Breast epithelium (tissue), 4 donors: ENCODE measurements at regions not wholly inside any gene's neighbourhood (a gene's known extent, or its start where the extent isn't known, plus 50 kb on each side); places are given as distances from the start of the nearest gene placed in this dataset.

Source experiments
- DNase-seq, 2 donors: peaks; one replicate each; pipeline ENCODE4 v3.0.0-alpha.2; 2019; ENCODE audit warnings: low spot score in 2 of 2
- H3K27ac ChIP-seq, 2 donors: fragments of 200-600 bp; sonication (generic) in 1 of 2; one replicate each; pipeline ENCODE4 v1.5.1; 2016 to 2019; ENCODE audit warnings: mild to moderate bottlenecking in 1 of 2
- H3K27me3 ChIP-seq, 2 donors: fragments of 200-600 bp; sonication (generic) in 1 of 2; one replicate each; pipeline versions ENCODE4 v1.5.1 to v1.6.0; 2017 to 2019; ENCODE audit warnings: control low read depth in 1 of 2, mild to moderate bottlenecking in 1 of 2
- H3K36me3 ChIP-seq: fragments of 200-600 bp; one replicate; pipeline ENCODE4 v1.5.1; 2019
- H3K4me1 ChIP-seq, 2 donors: fragments of 200-600 bp; sonication (generic); one replicate each; pipeline ENCODE4 v1.5.1; 2016 to 2019; ENCODE audit warnings: control low read depth in 1 of 2
- H3K4me3 ChIP-seq, 3 donors: fragments of 200-600 bp; sonication (generic); 1 replicate in 2 of 3; 2 replicates in 1 of 3; pipeline ENCODE4 v1.5.1; 2016 to 2019; ENCODE audit warnings: mild to moderate bottlenecking in 3 of 3, moderate library complexity in 2 of 3
- H3K9me3 ChIP-seq, 2 donors: fragments of 200-600 bp; sonication (generic) in 1 of 2; one replicate each; pipeline ENCODE4 v1.5.1; 2016 to 2019; ENCODE audit warnings: control low read depth in 1 of 2
- CTCF ChIP-seq, 3 donors: fragments of 450-650 bp; IDR thresholded peaks; one replicate each; pipeline ENCODE4 v1.5.1; 2016 to 2017; ENCODE audit warnings: antibody characterized with exemption in 3 of 3, mild to moderate bottlenecking in 3 of 3, moderate library complexity in 3 of 3
- POLR2A ChIP-seq: fragments of 450-650 bp; IDR thresholded peaks from one replicate; pipeline ENCODE4 v1.6.1; 2016; ENCODE audit warnings: antibody characterized with exemption, mild to moderate bottlenecking, moderate library complexity
- POLR2AphosphoS5 ChIP-seq, 3 donors: sonication (generic); formaldehyde crosslinking; IDR thresholded peaks; one replicate each; pipeline ENCODE4 v1.6.1; 2017; ENCODE audit warnings: antibody characterized with exemption in 3 of 3
- intact Hi-C: fragments of 100-400 bp; cut with DNase I; formaldehyde crosslinking; loops from one replicate; pipeline ENCODE4 v1.15.1; 2023; ENCODE audit warnings: low total_unique reads

- TF ChIP-seq CTCF (IDR thresholded peaks at IDR 0.05) (no peak), POLR2AphosphoS5 (IDR thresholded peaks at IDR 0.05) (no peak), POLR2A (no peak)
- H3K4me1 ChIP-seq = no peaks in the 10 kb centered on the region
- no peak overlapping the region for H3K27ac ChIP-seq
- H3K36me3 ChIP-seq = no peaks in the 10 kb centered on the region
- H3K27me3 ChIP-seq = no peaks in the 10 kb centered on the region
- no peak for DNase-seq
- H3K9me3 ChIP-seq = no peaks in the 10 kb centered on the region
- intact Hi-C loops = no loop called here
- H3K4me3 ChIP-seq = no peak overlapping the region
Observed at GRCh38 chr10:121415063-121415399, 183.2 kb downstream of the FGFR2 start.

DNA sequence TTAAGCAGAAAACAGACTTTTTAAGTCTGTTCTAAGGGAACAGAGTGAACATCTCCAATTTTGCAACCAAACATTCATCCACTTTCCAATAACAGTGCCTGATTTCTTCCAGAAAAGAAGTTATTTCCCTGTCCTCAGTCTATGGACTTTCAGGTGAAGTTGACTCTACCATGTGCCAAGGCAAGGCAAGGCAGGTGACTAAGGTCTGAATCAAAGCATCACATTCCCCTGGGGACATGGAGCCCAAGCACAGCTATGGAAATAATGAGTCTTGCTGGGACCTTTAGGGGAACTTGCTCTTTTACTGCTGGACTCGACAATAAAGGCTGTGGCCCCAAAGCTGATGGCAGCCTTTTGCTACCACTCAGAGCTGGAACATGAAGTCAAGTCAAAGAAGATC is 182.2 kb downstream of the FGFR2 start:
- TF ChIP-seq POLR2AphosphoS5 (IDR thresholded peaks at IDR 0.05) (no peak), CTCF (IDR thresholded peaks at IDR 0.05) (no peak), POLR2A (no peak)
- no peaks in the 10 kb centered on the region for H3K9me3 ChIP-seq
- no peak for DNase-seq
- H3K4me1 ChIP-seq = no peaks in the 10 kb centered on the region
- H3K36me3 ChIP-seq = no peaks in the 10 kb centered on the region
- intact Hi-C loops = no loop called here
- no peaks in the 10 kb centered on the region for H3K27me3 ChIP-seq
- H3K27ac ChIP-seq = no peak overlapping the region
- no peak overlapping the region for H3K4me3 ChIP-seq

- DNase-seq = no peak
- no peaks in the 10 kb centered on the region for H3K27me3 ChIP-seq
- intact Hi-C loops = no loop called here
- TF ChIP-seq CTCF (IDR thresholded peaks at IDR 0.05) (no peak), POLR2AphosphoS5 (IDR thresholded peaks at IDR 0.05) (no peak), POLR2A (no peak)
- H3K4me3 ChIP-seq = no peak overlapping the region
- H3K27ac ChIP-seq = no peak overlapping the region
- H3K9me3 ChIP-seq = no peaks in the 10 kb centered on the region
- no peaks in the 10 kb centered on the region for H3K4me1 ChIP-seq
- H3K36me3 ChIP-seq = no peaks in the 10 kb centered on the region
Observed at GRCh38 chr10:121417298-121417697, 180.9 kb downstream of the FGFR2 start.

DNA sequence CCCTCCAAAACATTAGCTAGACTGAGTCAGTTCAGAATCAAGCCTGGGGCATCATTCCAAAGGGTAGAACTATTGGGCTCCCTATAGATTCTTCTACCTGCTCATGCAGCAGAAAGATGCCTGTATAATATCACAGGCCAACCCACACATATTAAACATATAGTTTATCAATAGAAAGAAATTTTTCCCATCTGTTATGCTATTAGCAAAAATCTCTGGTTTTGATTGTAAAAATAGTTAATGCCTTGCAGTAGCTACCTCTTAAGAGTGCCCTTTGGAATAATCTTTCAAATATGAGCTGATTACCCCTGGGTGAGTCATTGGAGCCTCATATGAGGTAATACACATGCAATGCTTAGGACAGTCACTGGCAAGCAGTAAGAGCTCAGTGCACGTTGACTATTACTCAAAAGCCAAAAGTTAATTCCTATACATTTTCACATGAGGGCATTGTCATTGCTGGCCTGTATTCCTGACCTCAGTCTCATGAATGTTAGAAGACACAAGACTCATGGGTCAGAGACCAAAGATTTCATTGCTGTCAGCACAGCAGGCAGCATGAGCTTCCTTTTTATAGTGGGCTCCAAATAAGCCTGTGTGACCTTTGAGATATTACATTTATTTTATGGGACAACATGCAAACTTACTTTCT is 180.0 kb downstream of the FGFR2 start:
- Histone ChIP-seq H3K27ac (no peak overlapping the region), H3K9me3 (no peaks in the 10 kb centered on the region), H3K4me3 (no peak overlapping the region), H3K27me3 (no peaks in the 10 kb centered on the region), H3K4me1 (no peaks in the 10 kb centered on the region), H3K36me3 (no peaks in the 10 kb centered on the region)
- TF ChIP-seq POLR2A = no peak
- no peak for TF ChIP-seq CTCF (IDR thresholded peaks at IDR 0.05)
- no peak for TF ChIP-seq POLR2AphosphoS5 (IDR thresholded peaks at IDR 0.05)
- no peak for DNase-seq
- intact Hi-C loops = no loop called here

DNA sequence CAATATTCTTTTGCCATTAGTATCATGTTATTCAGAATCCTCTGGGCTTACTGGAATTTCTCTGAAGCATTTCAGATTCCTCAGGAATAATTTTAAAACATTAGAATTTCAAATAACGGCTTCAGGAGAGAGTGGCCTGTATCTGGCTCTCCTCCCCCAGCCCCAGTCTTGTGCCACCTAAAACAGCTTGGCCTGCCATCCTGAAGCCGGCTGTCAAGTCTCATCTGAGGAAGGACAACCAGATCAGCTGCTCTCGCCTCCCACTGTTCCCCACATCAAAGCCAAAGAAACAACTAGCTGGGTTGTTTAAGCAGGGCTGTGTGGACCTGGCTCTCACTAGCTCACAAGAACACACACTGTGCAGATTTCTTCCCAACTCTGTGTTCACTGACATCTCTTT is 178.2 kb downstream of the FGFR2 start:
- no peak overlapping the region for H3K27ac ChIP-seq
- H3K4me1 ChIP-seq = no peaks in the 10 kb centered on the region
- no peaks in the 10 kb centered on the region for H3K9me3 ChIP-seq
- intact Hi-C loops = no loop called here
- H3K36me3 ChIP-seq = no peaks in the 10 kb centered on the region
- H3K27me3 ChIP-seq = no peaks in the 10 kb centered on the region
- TF ChIP-seq CTCF (IDR thresholded peaks at IDR 0.05) (no peak), POLR2A (no peak), POLR2AphosphoS5 (IDR thresholded peaks at IDR 0.05) (no peak)
- DNase-seq = no peak
- H3K4me3 ChIP-seq = no peak overlapping the region
